Heart left ventricle (tissue), 16 donors: ENCODE measurements at regions not wholly inside any gene's neighbourhood (a gene's known extent, or its start where the extent isn't known, plus 50 kb on each side); places are given as distances from the start of the nearest gene placed in this dataset.
A peak's percentile ranks its signal among the peaks of the same experiment; 100 is the strongest.

ENCODE experiments used
- ATAC-seq, 4 donors: fragments of 200-7000 bp; cut with Tn5 transposase; one replicate each; pipeline ENCODE4 v1.9.1; 2020 to 2022; ENCODE audit warnings: moderate library complexity in 4 of 4, mild to moderate bottlenecking in 3 of 4, moderate number of reproducible peaks in 1 of 4
- DNase-seq, 5 donors: peaks; one replicate each; pipeline ENCODE4 v3.0.0-alpha.2; 2020
- H3K27ac ChIP-seq, 12 donors: fragments of 200-600 bp; sonication (generic) in 4 of 12; one replicate each; pipeline versions ENCODE4 v1.5.0 to v1.8.0; 2016 to 2022; ENCODE audit warnings: mild to moderate bottlenecking in 2 of 12
- H3K27me3 ChIP-seq, 9 donors: fragments of 200-600 bp; sonication (generic) in 2 of 9; one replicate each; pipeline versions ENCODE4 v1.5.1 to v1.8.0; 2016 to 2022; ENCODE audit warnings: mild to moderate bottlenecking in 3 of 9
- H3K36me3 ChIP-seq, 9 donors: fragments of 200-600 bp; sonication (generic) in 2 of 9; one replicate each; pipeline versions ENCODE4 v1.5.0 to v1.8.0; 2018 to 2022; ENCODE audit warnings: mild to moderate bottlenecking in 2 of 9
- H3K4me1 ChIP-seq, 12 donors: fragments of 200-600 bp; sonication (generic) in 4 of 12; one replicate each; pipeline versions ENCODE4 v1.5.0 to v1.8.0; 2016 to 2022; ENCODE audit warnings: mild to moderate bottlenecking in 3 of 12
- H3K4me3 ChIP-seq, 12 donors: fragments of 200-600 bp; sonication (generic) in 4 of 12; one replicate each; pipeline versions ENCODE4 v1.5.0 to v1.8.0; 2017 to 2022; ENCODE audit warnings: mild to moderate bottlenecking in 9 of 12, moderate library complexity in 4 of 12
- H3K9me3 ChIP-seq, 12 donors: fragments of 200-600 bp; sonication (generic) in 4 of 12; one replicate each; pipeline versions ENCODE4 v1.5.0 to v1.8.0; 2016 to 2022; ENCODE audit warnings: mild to moderate bottlenecking in 1 of 12
- CTCF ChIP-seq, 12 donors: fragments of 200-600 bp; sonication (generic) in 4 of 12; IDR thresholded peaks; one replicate each; pipeline versions ENCODE4 v1.5.0 to v1.8.0; 2018 to 2022; ENCODE audit warnings: antibody characterized with exemption in 12 of 12, mild to moderate bottlenecking in 5 of 12
- POLR2A ChIP-seq, 2 donors: fragments of 450-650 bp; IDR thresholded peaks; one replicate each; pipeline ENCODE4 v1.6.1; 2017; ENCODE audit warnings: antibody characterized with exemption in 2 of 2, mild to moderate bottlenecking in 2 of 2, moderate library complexity in 2 of 2
- WGBS, 4 donors: extraction: QIAGEN DNeasy Blood & Tissue Kit in 2 of 4; methylation state at CpG; one replicate each; pipeline versions ENCODE4 v1.1.5 to v1.1.7; 2013 to 2018; 5-methylcytosine and 5-hydroxymethylcytosine counted together
- intact Hi-C, 10 donors: fragments of 100-400 bp; cut with DNase I; formaldehyde crosslinking; loops; one replicate each; pipeline versions ENCODE4 v1.11.1 to v1.14.2; 2022
- donor health status: ischemic (EF 13 %, LVEDD 7.1; RV severe dilation, severe dysfunction).
- donor health status: healthy with polysubstance abuse.
- donor health status: DM: no; HTN: yes; CAD: no.
- donor health status: DM: no; HTN: no; CAD: no.
- donor health status: ischemic (EF 25% LVEDD 6.9; RV normal size, moderate dysfunction).
- donor health status: ischemic (EF 25% LVEDD 5.7; RV mildly dilated, moderate dysfunction).
- donor health status: healthy.
- donor health status: DM: yes; HTN: yes; CAD: no.
- donor health status: ischemic (EF 35%, LVEDD 5.7; RV mildly dilated, moderate dysfunction).
- donor health status: nonischemic (EF 11% LVEDD 7.7; RV severe dilation, severe dysfunction).
- donor health status: DM: yes; HTN: yes; CAD: no.
- donor health status: PGD.
- donor health status: ischemic (EF 29% LVEDD 5.4; RV normal size, mild dysfunction).
- donor health status: nonischemic (EF 23%, LVEDD 6.1; RV moderate dilation, normal function).

GRCh38 chr1:96971849-96972602 lies 250.4 kb downstream of the PTBP2 start:
- no peak for TF ChIP-seq POLR2A (IDR thresholded peaks at IDR 0.05)
- TF ChIP-seq CTCF (IDR thresholded peaks at IDR 0.05), result no peak
- Histone ChIP-seq H3K27me3 (peaks cover 0 to 12% (median 0%) of the 10 kb centered on the region in 9 donors), H3K4me3 (no peak overlapping the region), H3K4me1 (peaks cover 0 to 4% (median 0%) of the 10 kb centered on the region in 12 donors), H3K9me3 (no peaks in the 10 kb centered on the region), H3K36me3 (no peaks in the 10 kb centered on the region), H3K27ac (no peak overlapping the region)
- intact Hi-C loops, result loop anchor here in 1 of 10 donors (5.0 kb wide), 1 partner anchor 1080 kb away; no protein-coding TSS in a partner anchor
- ATAC-seq, result no peak
- whole genome bisulfite sequencing, 4 donors, result 89 to 90% (median 90%) methylated on average over 8 of the region's 8 CpGs
- DNase-seq, result no peak

- 0 to 11% (median 8%) methylated on average over 1 of the region's 1 CpG for WGBS, 4 donors
- no peaks in the 10 kb centered on the region for H3K4me1 ChIP-seq
- ATAC-seq (peak in 1 of 4 donors; percentile 34), DNase-seq (peak in 3 of 5 donors; percentile 25 to 53 (median 44))
- peaks cover 0 to 9% (median 0%) of the 10 kb centered on the region in 9 donors for H3K27me3 ChIP-seq
- no peaks in the 10 kb centered on the region for H3K36me3 ChIP-seq
- intact Hi-C loops, result loop anchor here in 1 of 10 donors (5.0 kb wide), 1 partner anchor 1079 kb away; no protein-coding TSS in a partner anchor
- TF ChIP-seq POLR2A (IDR thresholded peaks at IDR 0.05), result no peak
- no peak for TF ChIP-seq CTCF (IDR thresholded peaks at IDR 0.05)
- H3K9me3 ChIP-seq, result no peaks in the 10 kb centered on the region
- no peak overlapping the region for H3K4me3 ChIP-seq
- no peak overlapping the region for H3K27ac ChIP-seq
Measured at GRCh38 chr1:96973605-96974004, 252.0 kb downstream of the PTBP2 start.

- 81 to 90% (median 85%) methylated on average over 3 of the region's 3 CpGs for WGBS, 4 donors
- no peaks in the 10 kb centered on the region for H3K27me3 ChIP-seq
- TF ChIP-seq CTCF (IDR thresholded peaks at IDR 0.05), result no peak
- TF ChIP-seq POLR2A (IDR thresholded peaks at IDR 0.05), result no peak
Measured at GRCh38 chr1:96978444-96978843, 256.9 kb downstream of the PTBP2 start.

GRCh38 chr1:96978901-96979300 lies 257.3 kb downstream of the PTBP2 start:
- WGBS, 4 donors, result 73 to 79% (median 74%) methylated on average over 4 of the region's 4 CpGs
- H3K4me1 ChIP-seq, result no peaks in the 10 kb centered on the region
- no peaks in the 10 kb centered on the region for H3K9me3 ChIP-seq
- no peak overlapping the region for H3K4me3 ChIP-seq
- no peak overlapping the region for H3K27ac ChIP-seq
- H3K27me3 ChIP-seq, result no peaks in the 10 kb centered on the region
- intact Hi-C loops, result no loop called here
- TF ChIP-seq POLR2A (IDR thresholded peaks at IDR 0.05), result no peak
- no peak for TF ChIP-seq CTCF (IDR thresholded peaks at IDR 0.05)
- H3K36me3 ChIP-seq, result no peaks in the 10 kb centered on the region
- no peak for ATAC-seq
- no peak for DNase-seq

More at GRCh38 chr1:96978444-96978843, 256.9 kb downstream of the PTBP2 start:
- no peaks in the 10 kb centered on the region for H3K4me1 ChIP-seq
- H3K4me3 ChIP-seq, result no peak overlapping the region
- intact Hi-C loops, result no loop called here
- no peaks in the 10 kb centered on the region for H3K9me3 ChIP-seq
- H3K36me3 ChIP-seq, result no peaks in the 10 kb centered on the region
- DNase-seq (no peak), ATAC-seq (no peak)
- H3K27ac ChIP-seq, result no peak overlapping the region
